SJSA1 (cell line): ENCODE measurements at regions not wholly inside any gene's neighbourhood (a gene's known extent, or its start where the extent isn't known, plus 50 kb on each side); places are given as distances from the start of the nearest gene placed in this dataset.
"Not testable (repeated sequence)": the region's sequence is repeated elsewhere in the genome, so short reads cannot be mapped to it uniquely, and the experiment has no call there.

Experiments used
- DNase-seq, 2 experiments: peaks; one replicate each; pipeline ENCODE4 v3.0.0-alpha.2; 2015 to 2020; ENCODE audit warnings: low spot score in 2 of 2, low read depth in 1 of 2
- H3K27ac ChIP-seq: fragments of 250-450 bp; sonication (Bioruptor Pico); 2 replicates; pipeline ENCODE4 v1.5.1; 2020; ENCODE audit warnings: mild to moderate bottlenecking, moderate library complexity
- H3K27me3 ChIP-seq: fragments of 250-450 bp; sonication (Bioruptor Pico); replicated peaks from 2 replicates; pipeline ENCODE4 v1.5.1; 2020; ENCODE audit warnings: mild to moderate bottlenecking, moderate library complexity
- H3K36me3 ChIP-seq: fragments of 250-450 bp; sonication (Bioruptor Pico); 2 replicates; pipeline ENCODE4 v1.5.1; 2020; ENCODE audit warnings: mild to moderate bottlenecking
- H3K4me1 ChIP-seq: fragments of 250-450 bp; sonication (Bioruptor Pico); replicated peaks from 2 replicates; pipeline ENCODE4 v1.6.1; 2021; ENCODE audit warnings: mild to moderate bottlenecking
- H3K4me3 ChIP-seq: fragments of 250-450 bp; sonication (Bioruptor Pico); 2 replicates; pipeline ENCODE4 v1.5.1; 2020; ENCODE audit warnings: mild to moderate bottlenecking
- H3K9me3 ChIP-seq: fragments of 250-450 bp; sonication (Bioruptor Pico); replicated peaks from 2 replicates; pipeline ENCODE4 v1.5.1; 2020; ENCODE audit warnings: mild to moderate bottlenecking

GRCh38 chr11:96817482-96818399 is 427.9 kb downstream of the JRKL start:
- no peaks in the 10 kb centered on the region for H3K4me1 ChIP-seq
- H3K27me3 ChIP-seq, result no peaks in the 10 kb centered on the region
- H3K9me3 ChIP-seq, result no peaks in the 10 kb centered on the region
- H3K4me3 ChIP-seq, result no peak overlapping the region
- H3K27ac ChIP-seq, result no peak overlapping the region
- DNase-seq, result no peak
- H3K36me3 ChIP-seq, result no peaks in the 10 kb centered on the region

GRCh38 chr11:96827164-96827563 is 437.4 kb downstream of the JRKL start:
- no peak overlapping the region for H3K4me3 ChIP-seq
- H3K27ac ChIP-seq, result no peak overlapping the region
- no peaks in the 10 kb centered on the region for H3K27me3 ChIP-seq
- no peaks in the 10 kb centered on the region for H3K9me3 ChIP-seq
- no peaks in the 10 kb centered on the region for H3K36me3 ChIP-seq
- no peak for DNase-seq
- H3K4me1 ChIP-seq, result no peaks in the 10 kb centered on the region

- no peaks in the 10 kb centered on the region for H3K27me3 ChIP-seq
- no peaks in the 10 kb centered on the region for H3K4me1 ChIP-seq
- no peak overlapping the region for H3K4me3 ChIP-seq
- H3K36me3 ChIP-seq, result no peaks in the 10 kb centered on the region
- H3K9me3 ChIP-seq, result no peaks in the 10 kb centered on the region
- no peak overlapping the region for H3K27ac ChIP-seq
- DNase-seq, result no peak
These were observed 452.0 kb downstream of the JRKL start for GRCh38 chr11:96841792-96842191.

GRCh38 chr11:96842731-96843130 is 452.9 kb downstream of the JRKL start:
- Histone ChIP-seq H3K4me1 (no peaks in the 10 kb centered on the region), H3K27me3 (no peaks in the 10 kb centered on the region), H3K4me3 (no peak overlapping the region), H3K27ac (no peak overlapping the region), H3K9me3 (no peaks in the 10 kb centered on the region), H3K36me3 (no peaks in the 10 kb centered on the region)
- no peak for DNase-seq

GRCh38 chr11:96854425-96854824 is 464.6 kb downstream of the JRKL start:
- Histone ChIP-seq H3K36me3 (no peaks in the 10 kb centered on the region), H3K4me1 (no peaks in the 10 kb centered on the region), H3K27ac (no peak overlapping the region), H3K4me3 (no peak overlapping the region), H3K9me3 (no peaks in the 10 kb centered on the region), H3K27me3 (no peaks in the 10 kb centered on the region)
- DNase-seq, result no peak

- not testable (repeated sequence) for H3K36me3 ChIP-seq, H3K4me3 ChIP-seq, H3K4me1 ChIP-seq, H3K9me3 ChIP-seq, H3K27ac ChIP-seq, DNase-seq, H3K27me3 ChIP-seq
These were observed 471.9 kb downstream of the JRKL start for GRCh38 chr11:96861722-96862121.

GRCh38 chr11:96863520-96863919 is 473.7 kb downstream of the JRKL start:
- Histone ChIP-seq H3K27me3 (no peaks in the 10 kb centered on the region), H3K9me3 (no peaks in the 10 kb centered on the region), H3K36me3 (no peaks in the 10 kb centered on the region), H3K27ac (no peak overlapping the region), H3K4me1 (no peaks in the 10 kb centered on the region), H3K4me3 (no peak overlapping the region)
- DNase-seq, result no peak

GRCh38 chr11:96865020-96865419 is 475.2 kb downstream of the JRKL start:
- no peaks in the 10 kb centered on the region for H3K27me3 ChIP-seq
- DNase-seq, result no peak
- H3K4me1 ChIP-seq, result no peaks in the 10 kb centered on the region
- H3K4me3 ChIP-seq, result no peak overlapping the region
- no peak overlapping the region for H3K27ac ChIP-seq
- H3K9me3 ChIP-seq, result no peaks in the 10 kb centered on the region
- no peaks in the 10 kb centered on the region for H3K36me3 ChIP-seq

GRCh38 chr11:96869207-96869606 is 479.4 kb downstream of the JRKL start:
- Histone ChIP-seq H3K4me3 (no peak overlapping the region), H3K36me3 (no peaks in the 10 kb centered on the region), H3K4me1 (no peaks in the 10 kb centered on the region), H3K9me3 (no peaks in the 10 kb centered on the region), H3K27ac (no peak overlapping the region), H3K27me3 (no peaks in the 10 kb centered on the region)
- no peak for DNase-seq

GRCh38 chr11:96875712-96876111 is 485.9 kb downstream of the JRKL start:
- no peaks in the 10 kb centered on the region for H3K9me3 ChIP-seq
- H3K4me3 ChIP-seq, result no peak overlapping the region
- H3K27me3 ChIP-seq, result no peaks in the 10 kb centered on the region
- DNase-seq, result no peak
- no peaks in the 10 kb centered on the region for H3K36me3 ChIP-seq
- no peak overlapping the region for H3K27ac ChIP-seq
- no peaks in the 10 kb centered on the region for H3K4me1 ChIP-seq

- H3K27ac ChIP-seq, result no peak overlapping the region
- no peaks in the 10 kb centered on the region for H3K27me3 ChIP-seq
- DNase-seq, result no peak
- no peaks in the 10 kb centered on the region for H3K36me3 ChIP-seq
- no peaks in the 10 kb centered on the region for H3K4me1 ChIP-seq
- no peaks in the 10 kb centered on the region for H3K9me3 ChIP-seq
- no peak overlapping the region for H3K4me3 ChIP-seq
These were observed 488.7 kb downstream of the JRKL start for GRCh38 chr11:96878299-96879051.

GRCh38 chr11:96882622-96883021 is 492.8 kb downstream of the JRKL start:
- not testable (repeated sequence) for H3K27ac ChIP-seq, H3K9me3 ChIP-seq, DNase-seq, H3K36me3 ChIP-seq, H3K4me3 ChIP-seq, H3K27me3 ChIP-seq, H3K4me1 ChIP-seq

- no peaks in the 10 kb centered on the region for H3K27me3 ChIP-seq
- H3K27ac ChIP-seq, result no peak overlapping the region
- no peaks in the 10 kb centered on the region for H3K9me3 ChIP-seq
- no peak for DNase-seq
- H3K36me3 ChIP-seq, result no peaks in the 10 kb centered on the region
- H3K4me3 ChIP-seq, result no peak overlapping the region
- no peaks in the 10 kb centered on the region for H3K4me1 ChIP-seq
These were observed 495.6 kb downstream of the JRKL start for GRCh38 chr11:96885405-96885804.

- Histone ChIP-seq H3K4me3 (no peak overlapping the region), H3K9me3 (no peaks in the 10 kb centered on the region), H3K36me3 (no peaks in the 10 kb centered on the region), H3K27ac (no peak overlapping the region), H3K27me3 (no peaks in the 10 kb centered on the region), H3K4me1 (no peaks in the 10 kb centered on the region)
- no peak for DNase-seq
These were observed 496.1 kb downstream of the JRKL start for GRCh38 chr11:96885912-96886311.
